ENCODE measurements at regions not wholly inside any gene's neighbourhood (a gene's known extent, or its start where the extent isn't known, plus 50 kb on each side); places are given as distances from the start of the nearest gene placed in this dataset.

DNA sequence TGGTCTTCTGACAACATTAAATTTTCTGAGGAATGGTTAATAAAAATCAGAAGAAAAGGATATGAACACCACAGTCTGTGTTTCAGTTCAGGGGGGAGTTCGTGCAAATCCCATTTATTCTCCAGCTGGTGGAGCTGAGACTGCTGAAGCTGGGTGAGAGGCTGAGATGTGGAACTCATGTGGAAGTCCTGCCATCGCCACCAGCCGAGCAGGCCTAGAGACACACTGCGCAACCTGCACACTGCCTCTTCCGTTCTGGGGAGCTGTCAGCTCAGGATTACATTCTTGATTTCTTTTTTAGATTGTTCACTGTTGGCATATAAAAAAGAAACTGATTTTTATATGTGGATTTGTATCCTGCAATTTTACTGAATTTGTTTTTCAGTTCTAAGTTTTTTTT, 66.6 kb upstream of the ELOVL6 start:
- Histone ChIP-seq H3K9ac (ENCODE audit: low read length) (no peak overlapping the region), H2AFZ (ENCODE audit: low read depth, low read length) (no peak overlapping the region), H4K8ac (ENCODE audit: low read length) (no peak overlapping the region), H3K79me1 (replicated peaks; ENCODE audit: low read length, poor library complexity, severe bottlenecking) (no peaks in the 10 kb centered on the region), H3K27me3 (ENCODE audit: control insufficient read depth in 1 of 2, insufficient read depth in 1 of 2, low read length in 2 of 2) (no peaks in the 10 kb centered on the region), H2BK5ac (ENCODE audit: low read depth, low read length, poor library complexity, severe bottlenecking) (no peak overlapping the region), H3K27ac (ENCODE audit: low read length, poor library complexity, severe bottlenecking) (no peak overlapping the region), H3K4me1 (ENCODE audit: control insufficient read depth, insufficient read depth, low read depth, low read length) (no peaks in the 10 kb centered on the region), H2BK120ac (ENCODE audit: low read depth, low read length) (no peak overlapping the region), H2BK12ac (ENCODE audit: low read length in 2 of 2) (no peak overlapping the region), H3K18ac (ENCODE audit: low read depth in 1 of 2, low read length in 2 of 2) (no peak overlapping the region), H2AK5ac (ENCODE audit: low read length, severe bottlenecking) (no peak overlapping the region), H3K23ac (ENCODE audit: low read length in 2 of 2) (no peak overlapping the region), H2BK15ac (ENCODE audit: low read depth, poor library complexity, severe bottlenecking) (no peak overlapping the region), H4K91ac (ENCODE audit: low read length) (no peak overlapping the region), H3K36me3 (ENCODE audit: control insufficient read depth in 1 of 2, insufficient read depth in 2 of 2, low read depth in 1 of 2, low read length in 2 of 2) (no peaks in the 10 kb centered on the region), H3K4me3 (ENCODE audit: insufficient read depth in 1 of 2, low read depth in 1 of 2, low read length in 2 of 2) (no peak overlapping the region), H3K9me3 (ENCODE audit: control insufficient read depth, low read length) (peaks cover 3% of the 10 kb centered on the region), H3K14ac (ENCODE audit: low read length in 2 of 2) (no peak overlapping the region), H3K4ac (ENCODE audit: low read depth in 1 of 2, low read length in 2 of 2) (no peak overlapping the region), H3K4me2 (ENCODE audit: low read length, poor library complexity, severe bottlenecking) (no peak overlapping the region)
- WGBS = 97% methylated on average over 5 of the region's 5 CpGs
- no peak for DNase-seq

DNA sequence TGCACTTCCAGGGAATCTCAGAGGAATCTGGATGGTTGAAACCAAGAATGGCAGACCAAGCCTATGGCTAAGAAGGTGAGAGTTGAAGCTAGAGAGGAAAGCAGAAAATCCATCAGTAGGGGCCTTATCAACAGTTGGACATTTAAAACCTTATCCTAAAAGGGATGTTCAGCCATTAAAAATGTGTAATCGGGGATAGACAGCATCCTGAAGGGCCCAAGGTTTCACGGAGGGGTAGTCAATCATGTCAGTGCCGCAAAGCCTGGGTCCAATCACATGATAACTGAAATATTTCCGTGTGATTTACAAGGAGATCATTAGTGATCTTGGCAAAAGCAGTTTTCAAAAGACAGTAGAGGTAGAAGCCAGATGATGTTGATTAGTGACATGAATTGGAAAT, 61.9 kb upstream of the ELOVL6 start:
- Histone ChIP-seq H2BK120ac (ENCODE audit: low read depth, low read length) (no peak overlapping the region), H2BK5ac (ENCODE audit: low read depth, low read length, poor library complexity, severe bottlenecking) (no peak overlapping the region), H2AK5ac (ENCODE audit: low read length, severe bottlenecking) (no peak overlapping the region), H3K14ac (ENCODE audit: low read length in 2 of 2) (no peak overlapping the region), H3K4me1 (ENCODE audit: control insufficient read depth, insufficient read depth, low read depth, low read length) (no peaks in the 10 kb centered on the region), H3K79me1 (replicated peaks; ENCODE audit: low read length, poor library complexity, severe bottlenecking) (no peaks in the 10 kb centered on the region), H3K9ac (ENCODE audit: low read length) (no peak overlapping the region), H4K8ac (ENCODE audit: low read length) (no peak overlapping the region), H3K4me3 (ENCODE audit: insufficient read depth in 1 of 2, low read depth in 1 of 2, low read length in 2 of 2) (no peak overlapping the region), H3K9me3 (ENCODE audit: control insufficient read depth, low read length) (peaks cover 3% of the 10 kb centered on the region), H4K91ac (ENCODE audit: low read length) (no peak overlapping the region), H2BK12ac (ENCODE audit: low read length in 2 of 2) (no peak overlapping the region), H2AFZ (ENCODE audit: low read depth, low read length) (no peak overlapping the region), H2BK15ac (ENCODE audit: low read depth, poor library complexity, severe bottlenecking) (no peak overlapping the region), H3K18ac (ENCODE audit: low read depth in 1 of 2, low read length in 2 of 2) (no peak overlapping the region), H3K23ac (ENCODE audit: low read length in 2 of 2) (no peak overlapping the region), H3K4ac (ENCODE audit: low read depth in 1 of 2, low read length in 2 of 2) (no peak overlapping the region), H3K36me3 (ENCODE audit: control insufficient read depth in 1 of 2, insufficient read depth in 2 of 2, low read depth in 1 of 2, low read length in 2 of 2) (no peaks in the 10 kb centered on the region), H3K4me2 (ENCODE audit: low read length, poor library complexity, severe bottlenecking) (no peak overlapping the region), H3K27ac (ENCODE audit: low read length, poor library complexity, severe bottlenecking) (no peak overlapping the region), H3K27me3 (ENCODE audit: control insufficient read depth in 1 of 2, insufficient read depth in 1 of 2, low read length in 2 of 2) (no peaks in the 10 kb centered on the region)
- 93% methylated on average over 4 of the region's 4 CpGs for WGBS
- no peak for DNase-seq

DNA sequence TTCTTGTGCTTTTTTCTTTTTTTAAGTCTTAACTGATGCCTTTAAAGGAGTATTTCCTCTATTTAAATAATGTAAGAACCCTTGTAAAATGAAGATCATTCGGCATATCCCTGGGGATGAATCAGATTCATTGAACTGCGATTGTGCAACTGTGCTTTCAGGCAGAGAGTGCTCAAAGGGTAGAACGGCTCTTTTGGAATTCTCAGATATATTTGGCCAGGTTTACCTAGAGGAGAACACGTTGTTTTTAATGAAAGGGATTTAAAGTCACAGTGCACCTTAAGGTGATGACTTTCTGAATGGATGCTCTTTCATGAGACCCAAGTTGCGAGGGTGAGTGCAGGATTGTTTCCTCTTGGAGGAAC, 51.6 kb upstream of the ELOVL6 start:
- no peak overlapping the region for H3K4me2 ChIP-seq (ENCODE audit: low read length, poor library complexity, severe bottlenecking)
- no peak overlapping the region for H4K91ac ChIP-seq (ENCODE audit: low read length)
- H3K27me3 ChIP-seq (ENCODE audit: control insufficient read depth in 1 of 2, insufficient read depth in 1 of 2, low read length in 2 of 2) = no peaks in the 10 kb centered on the region
- no peak overlapping the region for H2AK5ac ChIP-seq (ENCODE audit: low read length, severe bottlenecking)
- H3K23ac ChIP-seq (ENCODE audit: low read length in 2 of 2) = no peak overlapping the region
- H3K79me1 ChIP-seq (replicated peaks; ENCODE audit: low read length, poor library complexity, severe bottlenecking) = no peaks in the 10 kb centered on the region
- H3K27ac ChIP-seq (ENCODE audit: low read length, poor library complexity, severe bottlenecking) = no peak overlapping the region
- DNase-seq = no peak
- 73% methylated on average over 5 of the region's 5 CpGs for WGBS
- H2BK120ac ChIP-seq (ENCODE audit: low read depth, low read length) = no peak overlapping the region
- no peaks in the 10 kb centered on the region for H3K9me3 ChIP-seq (ENCODE audit: control insufficient read depth, low read length)
- no peak overlapping the region for H3K9ac ChIP-seq (ENCODE audit: low read length)
- no peak overlapping the region for H3K18ac ChIP-seq (ENCODE audit: low read depth in 1 of 2, low read length in 2 of 2)
- H3K14ac ChIP-seq (ENCODE audit: low read length in 2 of 2) = no peak overlapping the region
- H3K4me3 ChIP-seq (ENCODE audit: insufficient read depth in 1 of 2, low read depth in 1 of 2, low read length in 2 of 2) = no peak overlapping the region
- no peak overlapping the region for H2BK15ac ChIP-seq (ENCODE audit: low read depth, poor library complexity, severe bottlenecking)
- H2BK5ac ChIP-seq (ENCODE audit: low read depth, low read length, poor library complexity, severe bottlenecking) = no peak overlapping the region
- no peaks in the 10 kb centered on the region for H3K4me1 ChIP-seq (ENCODE audit: control insufficient read depth, insufficient read depth, low read depth, low read length)
- H4K8ac ChIP-seq (ENCODE audit: low read length) = no peak overlapping the region
- no peak overlapping the region for H3K4ac ChIP-seq (ENCODE audit: low read depth in 1 of 2, low read length in 2 of 2)
- H2AFZ ChIP-seq (ENCODE audit: low read depth, low read length) = no peak overlapping the region
- H3K36me3 ChIP-seq (ENCODE audit: control insufficient read depth in 1 of 2, insufficient read depth in 2 of 2, low read depth in 1 of 2, low read length in 2 of 2) = no peaks in the 10 kb centered on the region
- no peak overlapping the region for H2BK12ac ChIP-seq (ENCODE audit: low read length in 2 of 2)

DNA sequence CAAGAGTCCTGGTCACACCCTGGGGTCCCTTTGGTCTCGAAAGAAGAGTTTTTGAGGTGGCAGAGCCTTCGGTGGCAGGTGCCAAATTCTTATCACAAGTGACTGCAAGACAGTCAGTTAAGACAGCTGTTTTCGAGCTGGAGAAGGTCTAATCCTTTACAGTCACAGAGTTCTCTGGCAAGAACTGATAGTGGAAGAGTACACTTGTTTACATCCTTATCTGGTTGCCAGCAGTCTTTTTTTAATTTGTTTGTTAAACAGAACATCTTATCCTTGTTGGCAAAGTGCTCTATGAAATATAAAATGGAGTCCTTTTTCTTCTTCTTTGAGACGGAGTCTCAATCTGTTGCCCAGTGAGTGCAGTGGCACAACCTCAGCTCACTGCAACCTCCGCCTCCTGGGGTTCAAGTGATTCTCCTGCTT, 50.4 kb upstream of the ELOVL6 start:
- Histone ChIP-seq H3K9ac (ENCODE audit: low read length) (no peak overlapping the region), H2BK120ac (ENCODE audit: low read depth, low read length) (no peak overlapping the region), H3K27me3 (ENCODE audit: control insufficient read depth in 1 of 2, insufficient read depth in 1 of 2, low read length in 2 of 2) (no peaks in the 10 kb centered on the region), H3K4me2 (ENCODE audit: low read length, poor library complexity, severe bottlenecking) (no peak overlapping the region), H2BK15ac (ENCODE audit: low read depth, poor library complexity, severe bottlenecking) (no peak overlapping the region), H2AK5ac (ENCODE audit: low read length, severe bottlenecking) (no peak overlapping the region), H3K14ac (ENCODE audit: low read length in 2 of 2) (no peak overlapping the region), H3K23ac (ENCODE audit: low read length in 2 of 2) (no peak overlapping the region), H4K91ac (ENCODE audit: low read length) (no peak overlapping the region), H3K27ac (ENCODE audit: low read length, poor library complexity, severe bottlenecking) (no peak overlapping the region), H3K4me3 (ENCODE audit: insufficient read depth in 1 of 2, low read depth in 1 of 2, low read length in 2 of 2) (no peak overlapping the region), H3K18ac (ENCODE audit: low read depth in 1 of 2, low read length in 2 of 2) (no peak overlapping the region), H3K36me3 (ENCODE audit: control insufficient read depth in 1 of 2, insufficient read depth in 2 of 2, low read depth in 1 of 2, low read length in 2 of 2) (no peaks in the 10 kb centered on the region), H3K9me3 (ENCODE audit: control insufficient read depth, low read length) (no peaks in the 10 kb centered on the region), H2BK5ac (ENCODE audit: low read depth, low read length, poor library complexity, severe bottlenecking) (no peak overlapping the region), H4K8ac (ENCODE audit: low read length) (no peak overlapping the region), H3K4ac (ENCODE audit: low read depth in 1 of 2, low read length in 2 of 2) (no peak overlapping the region), H2BK12ac (ENCODE audit: low read length in 2 of 2) (no peak overlapping the region), H3K4me1 (ENCODE audit: control insufficient read depth, insufficient read depth, low read depth, low read length) (no peaks in the 10 kb centered on the region), H2AFZ (ENCODE audit: low read depth, low read length) (no peak overlapping the region), H3K79me1 (replicated peaks; ENCODE audit: low read length, poor library complexity, severe bottlenecking) (no peaks in the 10 kb centered on the region)
- DNase-seq = no peak
- 84% methylated on average over 5 of the region's 5 CpGs for WGBS
